CD4-positive, alpha-beta T cell (primary cell): ENCODE measurements at regions not wholly inside any gene's neighbourhood (a gene's known extent, or its start where the extent isn't known, plus 50 kb on each side); places are given as distances from the start of the nearest gene placed in this dataset.

Experiments used
- ATAC-seq: fragments of 200-7000 bp; cut with Tn5 transposase; one replicate; pipeline ENCODE4 v1.10.0; 2022; ENCODE audit warnings: mild to moderate bottlenecking; ENCODE audit not compliant: poor library complexity
- CTCF ChIA-PET: fragments of 350-600 bp; sonication (Branson Sonifier 250); formaldehyde crosslinking; loops from one replicate; lab custom pipeline; 2021; ENCODE audit warnings: antibody characterized with exemption, inconsistent platforms; lab: Charles Lee
- POLR2A ChIA-PET: fragments of 350-600 bp; sonication (Branson Sonifier 250); formaldehyde crosslinking; loops from one replicate; lab custom pipeline; 2021; ENCODE audit warnings: antibody characterized with exemption, inconsistent platforms; lab: Charles Lee
- DNase-seq, 14 experiments: peaks; one replicate each; pipeline ENCODE4 v3.0.0-alpha.2; 2013 to 2020; ENCODE audit warnings: mixed read lengths in 2 of 14
- H3K27ac ChIP-seq, 2 donors: one replicate each; pipeline versions ENCODE4 v1.5.1 to v1.7.0; 2013; ENCODE audit warnings: low read length in 2 of 2, low read depth in 1 of 2, mild to moderate bottlenecking in 1 of 2
- H3K27me3 ChIP-seq, 2 experiments: 1 replicate in 1 of 2; 2 replicates in 1 of 2; pipeline versions ENCODE4 v1.6.1 to v1.7.0; 2013; ENCODE audit warnings: low read length in 2 of 2, control low read depth in 1 of 2, mild to moderate bottlenecking in 1 of 2, moderate library complexity in 1 of 2; ENCODE audit not compliant: insufficient read depth in 2 of 2, control insufficient read depth in 1 of 2
- H3K36me3 ChIP-seq: one replicate; pipeline ENCODE4 v1.6.1; 2013; ENCODE audit warnings: low read length, control low read depth; ENCODE audit not compliant: insufficient read depth
- H3K4me1 ChIP-seq: one replicate; pipeline ENCODE4 v1.6.1; 2013; ENCODE audit warnings: low read length, control low read depth; ENCODE audit not compliant: insufficient read depth
- H3K4me3 ChIP-seq: one replicate; pipeline ENCODE4 v1.5.1; 2013; ENCODE audit warnings: mild to moderate bottlenecking, low read length, moderate library complexity
- H3K9me3 ChIP-seq, 2 experiments: 1 replicate in 1 of 2; 2 replicates in 1 of 2; pipeline versions ENCODE4 v1.6.1 to v1.7.0; 2013; ENCODE audit warnings: low read length in 2 of 2, mild to moderate bottlenecking in 2 of 2, control low read depth in 1 of 2, moderate library complexity in 1 of 2; ENCODE audit not compliant: control insufficient read depth in 1 of 2, insufficient read depth in 1 of 2
- H3K27ac Mint-ChIP-seq: one replicate; pipeline ENCODE4 v1.8.0; 2020; ENCODE audit warnings: mixed read lengths
- H3K27me3 Mint-ChIP-seq: one replicate; pipeline ENCODE4 v1.8.0; 2021; ENCODE audit warnings: mixed read lengths
- H3K36me3 Mint-ChIP-seq: one replicate; pipeline ENCODE4 v1.8.0; 2021; ENCODE audit warnings: low read depth, mixed read lengths
- H3K4me1 Mint-ChIP-seq: one replicate; pipeline ENCODE4 v1.8.0; 2021; ENCODE audit warnings: low read depth, mixed read lengths
- H3K4me3 Mint-ChIP-seq: one replicate; pipeline ENCODE4 v1.8.0; 2020; ENCODE audit warnings: mild to moderate bottlenecking, mixed read lengths
- H3K9me3 Mint-ChIP-seq: one replicate; pipeline ENCODE4 v1.8.0; 2020; ENCODE audit warnings: mixed read lengths
- CTCF ChIP-seq: fragments of 200-600 bp; IDR thresholded peaks from one replicate; pipeline ENCODE4 v1.8.0; 2022; ENCODE audit warnings: antibody characterized with exemption, mild to moderate bottlenecking
- intact Hi-C, 2 experiments: fragments of 100-400 bp; cut with DNase I in 1 of 2; cut with micrococcal nuclease in 1 of 2; formaldehyde crosslinking; loops; one replicate each; pipeline versions ENCODE4 v1.15.1 to v1.9.0; 2023 to 2025; cut with DNase I, micrococcal nuclease

GRCh38 chr18:60656553-60656952, 284.0 kb upstream of the MC4R start:
- H3K4me3 ChIP-seq = no peak overlapping the region
- H3K9me3 ChIP-seq = no peaks in the 10 kb centered on the region
- CTCF ChIA-PET = no interaction called here
- no peaks in the 10 kb centered on the region for H3K27me3 ChIP-seq
- peaks cover 4% of the 10 kb centered on the region for H3K9me3 Mint-ChIP-seq
- no peaks in the 10 kb centered on the region for H3K36me3 Mint-ChIP-seq
- no peaks in the 10 kb centered on the region for H3K27me3 Mint-ChIP-seq
- POLR2A ChIA-PET = no interaction called here
- no peaks in the 10 kb centered on the region for H3K4me1 Mint-ChIP-seq
- H3K27ac Mint-ChIP-seq = no peak overlapping the region
- intact Hi-C loops = no loop called here
- H3K27ac ChIP-seq = no peak overlapping the region
- peak in 3 of 14 experiments; percentile 2 to 17 (median 10) for DNase-seq
- TF ChIP-seq CTCF = no peak
- H3K36me3 ChIP-seq = no peaks in the 10 kb centered on the region
- no peaks in the 10 kb centered on the region for H3K4me1 ChIP-seq
- ATAC-seq = no peak
- no peak overlapping the region for H3K4me3 Mint-ChIP-seq

- no peaks in the 10 kb centered on the region for H3K27me3 Mint-ChIP-seq
- DNase-seq (no peak), ATAC-seq (no peak)
- Histone ChIP-seq H3K36me3 (no peaks in the 10 kb centered on the region), H3K27me3 (no peaks in the 10 kb centered on the region), H3K4me3 (no peak overlapping the region), H3K4me1 (no peaks in the 10 kb centered on the region), H3K9me3 (peaks cover 0 to 23% of the 10 kb centered on the region in 2 experiments), H3K27ac (no peak overlapping the region)
- POLR2A ChIA-PET = no interaction called here
- peaks cover 2% of the 10 kb centered on the region for H3K9me3 Mint-ChIP-seq
- CTCF ChIA-PET = no interaction called here
- H3K4me1 Mint-ChIP-seq = no peaks in the 10 kb centered on the region
- intact Hi-C loops = no loop called here
- H3K27ac Mint-ChIP-seq = no peak overlapping the region
- no peak overlapping the region for H3K4me3 Mint-ChIP-seq
- H3K36me3 Mint-ChIP-seq = no peaks in the 10 kb centered on the region
- no peak for TF ChIP-seq CTCF
These were observed 289.9 kb upstream of the MC4R start for GRCh38 chr18:60662491-60662890.

- Histone ChIP-seq H3K27ac (no peak overlapping the region), H3K4me3 (no peak overlapping the region), H3K4me1 (no peaks in the 10 kb centered on the region), H3K36me3 (no peaks in the 10 kb centered on the region), H3K9me3 (peaks cover 0 to 27% of the 10 kb centered on the region in 2 experiments), H3K27me3 (no peaks in the 10 kb centered on the region)
- ATAC-seq (no peak), DNase-seq (no peak)
- no peaks in the 10 kb centered on the region for H3K36me3 Mint-ChIP-seq
- H3K27me3 Mint-ChIP-seq = no peaks in the 10 kb centered on the region
- H3K27ac Mint-ChIP-seq = no peak overlapping the region
- intact Hi-C loops = no loop called here
- H3K4me1 Mint-ChIP-seq = no peaks in the 10 kb centered on the region
- ChIA-PET CTCF (no interaction called here), POLR2A (no interaction called here)
- no peak for TF ChIP-seq CTCF
- H3K4me3 Mint-ChIP-seq = no peak overlapping the region
- no peaks in the 10 kb centered on the region for H3K9me3 Mint-ChIP-seq
These were observed 290.8 kb upstream of the MC4R start for GRCh38 chr18:60663060-60663989.
